HG03097 (cell line): ENCODE measurements at regions not wholly inside any gene's neighbourhood (a gene's known extent, or its start where the extent isn't known, plus 50 kb on each side); places are given as distances from the start of the nearest gene placed in this dataset.

Experiments used
- ATAC-seq: cut with Tn5 transposase; IDR thresholded peaks from one replicate; pipeline ENCODE4 v1.9.1; 2021; ENCODE audit not compliant: unreplicated experiment, low FRiP score

DNA sequence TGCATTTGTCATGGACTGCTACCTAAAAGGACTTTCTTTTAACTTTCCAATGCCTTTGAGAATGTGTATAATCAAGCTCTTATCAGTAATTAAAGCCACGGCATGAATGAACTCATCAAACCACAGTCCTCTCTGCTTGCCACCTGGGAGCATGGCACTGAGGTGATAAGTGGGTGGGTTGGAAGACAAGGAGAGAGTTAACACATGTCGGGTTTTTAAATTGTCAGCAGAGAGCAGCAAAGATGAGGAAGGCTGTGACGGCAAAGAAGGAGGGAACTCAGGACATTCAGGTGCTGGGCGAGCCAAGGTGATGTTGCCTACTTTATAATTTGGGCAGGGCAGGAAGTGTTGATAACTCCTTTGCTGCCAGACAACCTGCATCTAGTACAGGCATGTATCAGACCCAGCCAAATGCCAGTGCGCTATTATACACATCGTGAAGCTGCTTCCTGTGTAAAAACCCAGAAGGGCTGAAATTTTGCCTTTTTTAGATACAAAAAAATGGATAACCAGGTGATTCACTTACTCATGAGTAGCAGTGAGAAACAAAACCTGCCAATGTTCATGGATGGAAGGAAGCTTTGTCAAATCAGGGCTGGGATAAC, 269.1 kb downstream of the KIF4B start:
- ATAC-seq: no peak

DNA sequence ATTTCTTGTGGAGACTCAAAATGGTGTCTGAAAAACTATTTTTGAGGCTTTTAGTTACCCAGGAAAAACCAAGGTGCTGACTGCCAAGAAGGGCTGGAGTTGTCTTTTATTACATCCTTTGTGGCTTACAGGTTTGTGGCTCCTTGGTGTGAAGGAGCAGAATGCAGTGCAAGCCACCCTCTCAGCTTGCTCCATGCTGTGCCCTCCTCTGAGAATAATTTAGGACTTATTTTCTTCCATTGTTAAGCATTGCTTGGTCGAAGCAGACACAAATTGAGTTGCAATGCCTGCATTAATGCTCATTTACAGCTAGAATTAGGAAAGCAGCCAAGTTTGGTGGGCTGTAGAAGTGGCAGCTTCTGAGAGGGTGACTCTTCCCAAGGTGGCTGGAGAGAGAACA, 272.2 kb downstream of the KIF4B start:
- ATAC-seq: no peak

DNA sequence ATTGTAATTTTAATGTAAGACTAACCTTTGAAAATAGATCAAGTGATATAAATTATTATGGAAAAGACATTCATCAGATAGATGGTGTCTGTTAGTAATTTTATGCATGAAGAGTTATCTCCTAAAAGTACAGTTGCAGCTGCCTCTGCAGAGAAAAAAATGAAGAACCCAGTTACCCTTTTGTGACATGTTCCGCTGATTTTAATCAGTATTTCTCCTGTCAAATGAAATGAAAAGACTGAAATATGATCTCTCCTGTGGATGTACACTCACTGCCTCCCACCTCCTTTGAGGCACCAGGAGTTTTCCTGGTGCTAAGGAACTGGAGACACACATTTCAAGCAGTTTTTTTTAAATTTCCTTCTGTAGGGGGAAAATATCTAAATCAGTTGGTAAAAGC, 277.4 kb downstream of the KIF4B start:
- ATAC-seq: no peak

DNA sequence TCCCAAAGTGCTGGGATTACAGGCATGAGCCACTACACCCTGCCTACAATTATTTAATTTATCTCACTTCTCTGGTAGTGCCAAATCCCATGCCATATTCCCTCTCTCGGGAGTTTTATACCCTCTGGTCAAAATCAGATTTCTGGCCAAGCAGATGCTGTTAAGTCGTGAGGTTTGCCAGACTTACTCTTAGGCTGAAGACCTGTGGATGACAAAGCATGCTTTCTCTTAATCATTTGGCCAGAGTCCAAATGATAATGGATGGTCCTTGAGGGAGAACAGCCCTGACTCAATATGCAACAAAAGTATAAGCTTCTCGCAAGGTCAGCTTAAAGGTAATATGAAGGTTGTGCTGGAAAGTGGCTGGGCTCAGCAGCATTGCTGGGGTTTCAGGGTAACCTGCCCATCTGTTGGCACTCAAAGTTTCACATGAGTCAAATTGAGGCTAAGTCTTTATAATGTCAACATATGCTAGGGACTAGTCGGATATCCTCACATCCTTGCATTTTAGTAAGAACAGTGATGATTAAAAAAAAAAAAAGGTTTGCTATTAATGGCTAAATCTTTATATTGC, 280.1 kb downstream of the KIF4B start:
- ATAC-seq: no peak

DNA sequence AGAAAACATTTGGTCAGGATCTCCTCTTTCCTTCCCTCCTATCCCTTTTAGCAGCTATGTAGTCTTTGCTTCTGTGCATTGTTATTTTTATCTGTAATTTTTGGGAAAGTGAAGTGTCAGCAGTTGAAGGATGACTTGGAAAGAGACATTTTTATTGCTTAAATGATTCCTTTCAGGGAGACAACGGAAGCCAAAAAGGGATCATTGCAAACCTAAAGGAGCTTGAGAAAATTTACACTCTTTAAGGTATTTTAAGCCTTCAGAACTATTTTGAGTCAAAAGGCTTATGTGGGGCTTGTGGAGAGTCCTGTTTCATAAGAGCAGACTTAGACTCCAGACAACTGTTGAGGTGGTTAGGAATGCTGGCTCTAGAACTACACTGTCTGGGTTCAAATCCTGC, 281.6 kb downstream of the KIF4B start:
- ATAC-seq: no peak

DNA sequence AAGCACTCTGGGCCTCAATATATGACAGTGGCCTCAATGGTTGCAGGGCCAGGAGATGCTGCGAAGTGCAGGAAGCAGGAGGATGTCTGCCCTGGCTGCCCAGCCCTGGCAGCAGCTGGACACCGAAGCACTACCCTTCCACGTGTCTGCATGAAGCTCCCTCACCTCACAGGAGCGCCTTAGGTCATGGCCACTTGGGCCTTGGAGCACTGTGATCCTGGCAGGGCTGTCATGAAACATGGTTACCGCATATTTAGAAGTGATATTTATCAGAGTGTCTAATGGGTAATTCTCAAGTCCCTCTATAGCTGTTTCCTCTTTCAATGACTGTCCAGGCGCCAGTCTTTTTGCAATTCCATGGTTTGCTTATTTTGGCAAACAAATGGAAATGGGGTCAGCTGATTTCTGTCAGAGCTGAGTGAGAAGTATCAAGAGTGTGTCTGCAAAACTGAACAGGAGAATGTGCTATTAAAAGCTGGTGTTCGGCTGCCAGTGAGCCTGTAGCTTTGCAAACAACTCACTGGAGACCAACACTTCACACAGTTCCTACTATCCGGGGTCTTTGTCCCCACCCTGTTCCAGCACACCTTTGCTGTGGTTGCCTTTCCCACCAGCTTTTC, 285.9 kb downstream of the KIF4B start:
- ATAC-seq: no peak

DNA sequence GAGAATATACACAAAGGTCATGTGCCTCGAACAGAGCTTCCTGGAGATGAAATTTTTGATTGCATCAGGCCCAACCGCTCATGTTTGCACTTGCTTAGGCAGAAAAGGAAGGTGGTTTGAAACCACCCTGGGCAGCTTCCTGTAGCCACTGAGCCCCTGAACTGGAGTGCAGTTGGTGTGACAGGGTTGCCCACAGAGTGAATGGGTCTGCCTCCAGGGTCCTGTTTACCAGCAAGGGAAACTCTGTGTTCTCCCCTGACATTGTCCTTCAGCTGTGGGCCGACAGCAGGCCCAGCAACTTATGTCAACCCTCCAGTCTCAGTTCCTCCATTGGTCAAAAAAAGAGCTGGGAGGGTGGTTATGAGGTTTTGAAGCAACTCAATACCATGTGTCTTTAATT, 289.6 kb downstream of the KIF4B start:
- ATAC-seq: no peak

DNA sequence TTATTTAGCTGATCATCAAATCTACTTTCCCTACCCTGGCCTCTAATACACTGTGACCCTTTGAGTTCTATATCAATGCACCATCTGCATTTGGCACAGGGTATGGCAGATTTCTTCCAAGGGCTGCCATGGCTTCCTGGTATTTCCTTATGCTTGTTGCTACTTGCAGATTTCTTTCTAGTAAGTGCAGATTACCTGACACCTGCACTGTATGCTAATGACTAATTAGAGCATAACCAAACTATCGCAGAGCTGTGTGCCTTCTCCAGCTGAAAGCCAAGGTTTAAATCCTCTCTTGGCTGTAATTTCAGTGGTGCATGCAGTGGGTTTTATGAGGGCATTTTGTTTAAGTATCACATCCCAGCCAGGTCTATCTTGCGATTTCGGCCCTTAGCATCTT, 293.7 kb downstream of the KIF4B start:
- ATAC-seq: no peak

DNA sequence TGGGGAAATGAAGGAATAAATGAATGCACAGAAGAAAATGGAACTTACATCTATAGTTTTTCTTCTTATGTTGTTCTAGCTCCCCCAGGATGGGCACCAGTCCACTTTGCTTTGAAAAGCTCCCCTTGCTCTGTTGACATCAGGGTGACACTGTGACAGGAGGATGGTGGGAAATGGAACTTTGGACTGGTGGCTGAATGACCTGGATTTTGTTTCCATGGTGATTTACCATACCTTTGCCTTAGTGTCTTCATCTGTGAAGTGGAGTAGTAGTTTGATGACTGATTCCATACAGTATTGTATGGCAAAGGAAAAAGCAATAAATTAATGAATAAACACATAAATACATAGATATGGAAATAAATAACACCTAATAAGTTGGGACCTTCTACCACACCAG, 294.7 kb downstream of the KIF4B start:
- ATAC-seq: no peak

DNA sequence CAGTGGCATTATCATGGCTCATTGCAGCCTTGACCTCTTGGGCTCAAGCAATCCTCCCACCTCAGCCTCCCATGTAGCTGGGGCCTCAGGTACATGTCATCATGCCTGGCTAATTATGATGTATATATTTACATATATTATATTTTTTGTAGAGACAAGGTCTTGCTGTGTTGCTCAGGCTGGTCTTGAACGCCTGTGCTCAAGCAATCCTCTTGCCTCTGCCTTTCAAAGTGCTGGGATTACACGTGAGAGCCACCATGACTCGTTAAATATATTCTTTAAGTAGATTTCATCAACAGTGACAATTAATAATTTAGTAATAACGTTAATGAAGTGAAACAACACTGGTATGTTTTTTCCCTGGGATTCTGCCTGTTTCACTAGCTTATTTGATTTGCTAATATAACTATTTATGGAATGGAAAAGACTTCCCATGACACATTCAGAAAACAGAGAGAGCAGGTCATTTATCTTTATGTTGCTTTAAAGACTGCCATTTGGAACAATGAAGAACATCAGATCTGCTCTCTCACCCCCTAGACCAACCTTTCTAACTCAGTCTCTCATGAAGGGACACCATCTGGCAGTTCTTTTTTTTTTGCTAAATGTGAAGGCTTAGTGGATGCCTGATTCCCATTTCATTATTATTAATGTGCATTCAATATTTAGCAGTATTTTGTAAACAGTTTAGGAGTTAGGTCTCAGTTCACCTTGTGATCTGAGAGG, 295.6 kb downstream of the KIF4B start:
- no peak for ATAC-seq

DNA sequence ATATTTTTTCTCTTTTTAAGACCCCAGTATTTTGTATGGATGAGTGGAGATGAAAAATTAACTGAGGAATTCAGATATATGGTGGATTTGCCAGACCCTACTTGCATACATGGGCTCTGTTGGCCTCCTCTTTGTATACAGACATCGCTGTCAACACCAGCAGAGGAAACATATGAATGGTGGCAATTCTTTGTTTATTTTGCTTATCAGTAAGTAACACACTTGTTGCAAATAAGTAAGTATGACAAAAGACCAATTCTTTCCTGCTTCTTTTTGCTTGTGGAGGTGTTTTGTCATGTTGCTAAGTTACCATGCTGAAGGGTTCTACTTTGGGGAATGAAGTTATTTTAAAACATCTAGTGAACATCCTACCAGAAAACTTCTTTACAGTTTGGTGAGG, 298.2 kb downstream of the KIF4B start:
- ATAC-seq: no peak

DNA sequence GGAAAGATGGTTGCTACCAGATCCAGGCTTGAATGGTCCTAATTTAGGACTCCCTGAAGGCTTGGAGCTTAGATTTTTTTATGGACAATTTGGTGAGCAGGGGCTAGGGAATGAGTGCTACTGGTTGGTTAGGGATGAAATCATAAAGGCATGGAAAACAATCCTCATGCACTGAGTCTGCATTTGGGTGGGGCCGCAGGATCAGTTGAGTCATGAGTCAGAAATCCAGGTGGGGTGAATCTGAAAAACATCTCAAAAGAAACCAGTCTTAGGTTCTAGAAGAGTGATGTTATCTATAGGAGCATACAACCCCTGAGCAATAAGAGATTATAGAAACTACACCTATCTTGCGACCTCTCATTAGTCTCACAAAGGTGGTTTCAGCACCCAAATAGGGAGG, 300.0 kb downstream of the KIF4B start:
- ATAC-seq: no peak

DNA sequence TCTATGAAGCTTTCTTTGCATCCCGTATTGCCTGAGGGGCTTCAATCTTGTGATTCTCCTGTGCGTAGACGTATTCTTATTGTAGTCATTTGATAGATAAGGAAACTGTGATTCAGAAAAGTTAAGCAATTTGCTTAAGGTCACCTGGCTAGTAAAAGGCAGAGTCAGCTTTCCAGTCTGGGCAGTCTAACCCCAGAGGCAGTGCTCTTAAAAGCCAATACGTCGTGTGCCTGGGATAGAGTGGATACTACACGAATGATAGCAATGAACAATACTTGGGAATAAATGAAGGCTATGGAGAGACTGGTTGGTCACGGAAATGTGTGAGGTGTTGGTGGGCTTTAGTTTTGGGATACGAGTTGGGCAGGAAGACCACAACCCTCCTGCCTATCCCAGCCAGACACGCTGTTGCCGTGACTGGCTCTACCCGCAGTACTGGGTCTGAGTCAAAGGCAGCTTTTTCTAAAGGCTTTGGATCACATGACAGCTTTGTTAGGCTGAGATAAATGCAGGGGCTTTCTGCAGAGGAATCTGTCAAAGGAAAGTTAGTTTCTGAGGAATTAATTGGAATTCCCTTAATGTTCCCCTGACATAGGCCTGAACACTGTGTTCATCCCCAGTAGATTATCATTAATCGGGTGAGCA, 302.6 kb downstream of the KIF4B start:
- ATAC-seq: no peak

DNA sequence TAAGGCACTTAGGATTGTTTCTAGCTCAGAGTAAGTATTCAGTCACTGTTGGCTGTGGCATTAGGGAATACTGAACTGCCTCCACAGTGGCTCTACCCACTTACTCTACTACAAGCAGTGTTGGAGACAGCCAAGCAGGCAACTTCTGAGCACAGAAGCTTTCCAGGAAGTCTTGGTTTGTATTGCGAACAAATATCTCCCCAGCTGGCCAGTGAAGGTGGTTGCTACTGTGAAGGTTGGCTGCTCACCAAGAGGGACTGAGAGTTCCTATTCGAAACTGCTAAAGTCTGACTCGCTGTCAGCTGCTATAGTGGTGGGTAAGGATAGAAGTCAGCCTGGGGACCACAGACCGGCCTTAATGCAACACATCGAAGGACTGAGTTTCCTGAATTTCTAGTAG, 319.1 kb downstream of the KIF4B start:
- peak; percentile 88 for ATAC-seq

DNA sequence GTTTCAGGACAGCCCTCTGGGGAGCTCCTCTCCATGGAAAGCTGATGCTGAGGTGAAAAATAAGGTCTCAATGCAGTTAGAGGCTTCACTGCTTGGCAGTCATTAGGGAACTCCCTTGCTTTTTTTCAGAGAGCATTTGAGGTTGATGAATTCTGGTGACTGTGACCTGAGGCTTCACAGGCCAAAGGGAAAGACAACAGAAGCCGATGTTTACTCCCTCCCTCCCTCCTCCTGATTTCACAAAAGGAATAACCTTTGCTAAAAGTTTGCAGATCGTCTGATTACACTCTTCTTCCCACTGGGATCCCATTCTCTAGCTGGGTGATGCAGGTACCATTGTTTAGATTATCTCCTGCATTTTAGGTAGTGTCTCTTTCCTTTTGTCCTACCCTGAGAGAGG, 329.4 kb downstream of the KIF4B start:
- no peak for ATAC-seq

DNA sequence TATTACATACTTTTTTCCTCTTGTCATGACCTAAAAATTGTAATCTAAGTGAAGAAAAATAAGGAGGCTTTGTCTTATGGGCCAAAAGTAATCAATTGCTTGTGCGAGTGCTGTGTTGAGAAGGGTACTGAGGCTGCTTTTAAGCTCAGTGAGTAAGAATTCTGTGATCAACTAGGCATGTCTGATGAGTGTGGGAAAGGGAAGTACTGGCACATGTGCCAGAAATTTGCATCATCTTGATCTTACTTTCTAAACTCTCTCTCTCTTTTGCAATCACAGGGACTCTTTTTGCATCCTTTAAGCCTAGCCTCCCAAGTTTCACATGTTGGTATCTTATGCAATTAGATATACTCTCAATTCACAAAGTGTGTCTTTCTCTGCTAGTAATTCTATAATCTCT, 329.9 kb downstream of the KIF4B start:
- no peak for ATAC-seq

DNA sequence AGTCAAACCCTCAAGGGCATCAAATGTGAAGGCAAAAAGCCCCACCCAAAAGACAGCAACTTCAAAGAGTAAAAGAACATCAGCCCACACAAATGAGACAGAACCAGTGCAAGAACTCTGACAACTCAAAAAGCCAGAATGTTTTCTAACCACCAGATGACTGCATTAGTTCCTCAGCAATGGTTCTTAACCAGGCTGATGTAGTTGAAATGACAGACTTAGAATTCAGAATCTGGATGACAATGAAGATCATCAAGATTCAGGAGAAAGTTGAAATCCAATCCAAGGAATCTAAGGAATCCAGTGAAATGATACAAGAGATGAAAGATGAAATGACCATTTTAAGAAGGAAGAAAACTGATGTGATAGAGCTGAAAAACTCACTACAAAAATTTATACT, 339.7 kb downstream of the KIF4B start:
- ATAC-seq: no peak

DNA sequence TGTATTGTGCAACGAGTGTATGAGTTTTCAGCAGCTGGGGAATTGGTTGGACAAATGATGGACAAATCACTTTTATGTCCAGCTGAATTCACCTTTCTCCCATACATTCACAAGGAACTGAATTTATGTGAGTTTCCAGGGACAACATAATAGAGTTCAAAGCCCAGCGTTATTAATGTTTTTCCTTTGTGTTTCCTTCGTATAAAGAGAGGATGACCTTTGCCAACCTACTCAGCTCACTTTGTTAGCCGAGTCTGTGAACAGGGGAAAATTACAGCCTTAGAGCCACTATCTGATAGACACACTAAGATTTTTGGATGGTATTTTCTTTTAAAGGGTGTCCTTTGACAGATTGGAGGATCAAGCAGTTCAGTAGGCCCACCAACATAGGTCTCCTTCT, 352.5 kb downstream of the KIF4B start:
- ATAC-seq: no peak

DNA sequence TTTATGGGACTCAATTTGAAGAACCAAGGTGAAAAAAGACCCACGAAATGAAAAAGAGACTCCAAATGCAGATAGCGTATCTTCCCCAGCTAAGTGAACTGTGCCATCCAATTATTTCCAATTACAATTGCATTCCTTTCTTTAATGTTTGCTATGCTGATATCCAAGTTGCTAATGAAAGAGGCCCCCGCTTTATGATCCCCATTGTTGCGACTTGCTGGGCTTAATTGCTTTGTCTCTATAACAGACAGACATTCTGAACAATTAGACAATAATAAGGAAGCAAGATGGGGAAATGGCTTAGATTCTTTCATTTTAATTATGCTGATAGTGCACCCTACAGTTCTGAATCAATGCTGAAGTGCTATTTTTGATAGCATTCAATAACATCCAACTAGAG, 354.3 kb downstream of the KIF4B start:
- no peak for ATAC-seq

DNA sequence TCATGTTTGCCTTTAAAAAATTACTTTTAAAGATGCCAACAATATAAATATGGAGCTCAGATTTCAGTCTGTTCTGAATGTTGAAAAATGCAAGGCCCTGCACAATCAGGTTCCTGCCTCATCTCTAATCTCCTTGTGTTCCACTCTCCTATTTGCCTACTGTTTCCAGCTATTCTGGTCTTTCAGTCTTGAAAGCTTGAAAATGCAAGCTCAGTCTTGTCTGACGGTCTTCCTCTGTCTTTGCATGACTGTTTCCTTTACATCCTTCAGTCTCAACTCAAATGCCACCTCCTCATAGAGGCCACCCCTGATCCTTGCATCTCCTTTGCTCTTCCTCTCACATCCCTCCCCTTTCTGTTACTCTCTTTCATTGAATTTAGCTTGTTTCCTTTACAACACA, 354.9 kb downstream of the KIF4B start:
- no peak for ATAC-seq

DNA sequence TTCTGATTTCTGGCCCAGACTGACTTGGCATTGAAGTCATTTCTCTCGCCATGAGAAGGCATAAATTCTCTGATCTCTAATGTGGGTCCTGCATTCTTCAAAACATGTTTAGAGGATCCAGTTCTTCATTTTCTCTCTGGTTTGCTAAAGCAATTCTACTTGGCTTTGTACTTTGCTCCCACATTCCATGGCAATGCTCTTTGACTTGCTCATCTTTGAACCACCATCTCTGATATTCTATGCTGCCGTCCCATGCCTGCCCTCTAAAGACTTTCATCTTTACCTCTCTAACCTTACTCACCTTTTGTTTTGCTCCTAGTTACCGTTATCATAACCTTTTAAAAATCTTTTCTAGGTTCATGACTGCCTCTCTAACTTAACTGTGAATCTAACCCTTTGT, 366.9 kb downstream of the KIF4B start:
- ATAC-seq: no peak
